ENCODE measurements at regions not wholly inside any gene's neighbourhood (a gene's known extent, or its start where the extent isn't known, plus 50 kb on each side); places are given as distances from the start of the nearest gene placed in this dataset.

- TF ChIP-seq POLR2A (IDR thresholded peaks at IDR 0.05): no peak
- TF ChIP-seq, protein P1, sequence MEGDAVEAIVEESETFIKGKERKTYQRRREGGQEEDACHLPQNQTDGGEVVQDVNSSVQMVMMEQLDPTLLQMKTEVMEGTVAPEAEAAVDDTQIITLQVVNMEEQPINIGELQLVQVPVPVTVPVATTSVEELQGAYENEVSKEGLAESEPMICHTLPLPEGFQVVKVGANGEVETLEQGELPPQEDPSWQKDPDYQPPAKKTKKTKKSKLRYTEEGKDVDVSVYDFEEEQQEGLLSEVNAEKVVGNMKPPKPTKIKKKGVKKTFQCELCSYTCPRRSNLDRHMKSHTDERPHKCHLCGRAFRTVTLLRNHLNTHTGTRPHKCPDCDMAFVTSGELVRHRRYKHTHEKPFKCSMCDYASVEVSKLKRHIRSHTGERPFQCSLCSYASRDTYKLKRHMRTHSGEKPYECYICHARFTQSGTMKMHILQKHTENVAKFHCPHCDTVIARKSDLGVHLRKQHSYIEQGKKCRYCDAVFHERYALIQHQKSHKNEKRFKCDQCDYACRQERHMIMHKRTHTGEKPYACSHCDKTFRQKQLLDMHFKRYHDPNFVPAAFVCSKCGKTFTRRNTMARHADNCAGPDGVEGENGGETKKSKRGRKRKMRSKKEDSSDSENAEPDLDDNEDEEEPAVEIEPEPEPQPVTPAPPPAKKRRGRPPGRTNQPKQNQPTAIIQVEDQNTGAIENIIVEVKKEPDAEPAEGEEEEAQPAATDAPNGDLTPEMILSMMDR (IDR thresholded peaks at IDR 0.05): no peak
- no peak overlapping the region for H3K4me3 ChIP-seq
- DNase-seq (no peak), ATAC-seq (no peak)
- H3K4me1 ChIP-seq: no peaks in the 10 kb centered on the region
- WGBS, 4 donors: 27 to 30% (median 29%) methylated on average over 2 of the region's 2 CpGs
- H3K27me3 ChIP-seq: no peaks in the 10 kb centered on the region
- no peak overlapping the region for H3K27ac ChIP-seq
- peaks cover 0 to 16% (median 0%) of the 10 kb centered on the region in 12 donors for H3K9me3 ChIP-seq
- no peaks in the 10 kb centered on the region for H3K36me3 ChIP-seq
- intact Hi-C loops (cut with DNase I): no loop called here
Observed at GRCh38 chr21:20662514-20662913, 335.7 kb upstream of the NCAM2 start.

GRCh38 chr21:20667931-20668330, 330.3 kb upstream of the NCAM2 start:
- WGBS, 4 donors: 62 to 69% (median 67%) methylated on average over 2 of the region's 2 CpGs
- no peak for TF ChIP-seq POLR2A (IDR thresholded peaks at IDR 0.05)
- TF ChIP-seq, protein P1 (IDR thresholded peaks at IDR 0.05): no peak
- no peak overlapping the region for H3K27ac ChIP-seq
- no peaks in the 10 kb centered on the region for H3K4me1 ChIP-seq
- DNase-seq (no peak), ATAC-seq (no peak)
- no peak overlapping the region for H3K4me3 ChIP-seq
- H3K27me3 ChIP-seq: no peaks in the 10 kb centered on the region
- intact Hi-C loops (cut with DNase I): no loop called here
- H3K9me3 ChIP-seq: peaks cover 0 to 24% (median 2%) of the 10 kb centered on the region in 12 donors
- H3K36me3 ChIP-seq: no peaks in the 10 kb centered on the region

GRCh38 chr21:20685475-20685874, 312.7 kb upstream of the NCAM2 start:
- no peaks in the 10 kb centered on the region for H3K27me3 ChIP-seq
- intact Hi-C loops (cut with DNase I): no loop called here
- H3K36me3 ChIP-seq: no peaks in the 10 kb centered on the region
- DNase-seq: no peak
- no peaks in the 10 kb centered on the region for H3K4me1 ChIP-seq
- no peak overlapping the region for H3K4me3 ChIP-seq
- peaks cover 0 to 13% (median 0%) of the 10 kb centered on the region in 12 donors for H3K9me3 ChIP-seq
- no peak overlapping the region for H3K27ac ChIP-seq
- no peak for ATAC-seq
- WGBS, 4 donors: 73 to 79% (median 76%) methylated on average over 1 of the region's 1 CpG
- TF ChIP-seq POLR2A (IDR thresholded peaks at IDR 0.05): no peak
- TF ChIP-seq, protein P1 (IDR thresholded peaks at IDR 0.05): no peak

DNA sequence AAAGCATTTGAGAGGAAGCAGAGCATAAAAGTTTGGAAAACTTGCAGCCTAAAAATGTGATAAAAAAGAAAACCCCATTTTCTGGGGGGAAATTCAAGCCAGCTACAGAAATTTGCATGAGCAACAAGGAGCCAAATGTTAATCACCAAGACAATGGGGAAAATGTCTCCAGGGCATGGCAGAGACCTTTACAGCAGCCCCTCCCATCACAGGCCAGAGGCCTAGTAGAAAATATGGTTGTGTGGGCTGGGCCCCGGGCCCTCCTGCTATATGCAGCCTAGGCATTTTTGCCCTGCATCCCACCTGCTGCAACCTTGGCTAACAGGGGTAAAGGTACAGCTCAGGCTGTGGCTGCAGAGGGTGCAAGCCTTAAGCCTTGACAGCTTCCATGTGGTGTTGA, 299.6 kb upstream of the NCAM2 start:
- DNase-seq (no peak), ATAC-seq (no peak)
- Histone ChIP-seq H3K9me3 (no peaks in the 10 kb centered on the region), H3K36me3 (no peaks in the 10 kb centered on the region), H3K4me1 (no peaks in the 10 kb centered on the region), H3K27me3 (no peaks in the 10 kb centered on the region), H3K4me3 (no peak overlapping the region), H3K27ac (no peak overlapping the region)
- TF ChIP-seq, protein P1 (IDR thresholded peaks at IDR 0.05): no peak
- TF ChIP-seq POLR2A (IDR thresholded peaks at IDR 0.05): no peak
- intact Hi-C loops (cut with DNase I): no loop called here
- WGBS, 4 donors: 64 to 81% (median 72%) methylated on average over 1 of the region's 1 CpG

Data from heart left ventricle (tissue), 16 donors.